HG03520 (cell line): ENCODE measurements at regions not wholly inside any gene's neighbourhood (a gene's known extent, or its start where the extent isn't known, plus 50 kb on each side); places are given as distances from the start of the nearest gene placed in this dataset.
"Not testable (repeated sequence)": the region's sequence is repeated elsewhere in the genome, so short reads cannot be mapped to it uniquely, and the experiment has no call there.

Source experiments
- ATAC-seq: cut with Tn5 transposase; IDR thresholded peaks from one replicate; pipeline ENCODE4 v1.9.1; 2021; ENCODE audit warnings: mild to moderate bottlenecking, moderate library complexity; ENCODE audit not compliant: unreplicated experiment

DNA sequence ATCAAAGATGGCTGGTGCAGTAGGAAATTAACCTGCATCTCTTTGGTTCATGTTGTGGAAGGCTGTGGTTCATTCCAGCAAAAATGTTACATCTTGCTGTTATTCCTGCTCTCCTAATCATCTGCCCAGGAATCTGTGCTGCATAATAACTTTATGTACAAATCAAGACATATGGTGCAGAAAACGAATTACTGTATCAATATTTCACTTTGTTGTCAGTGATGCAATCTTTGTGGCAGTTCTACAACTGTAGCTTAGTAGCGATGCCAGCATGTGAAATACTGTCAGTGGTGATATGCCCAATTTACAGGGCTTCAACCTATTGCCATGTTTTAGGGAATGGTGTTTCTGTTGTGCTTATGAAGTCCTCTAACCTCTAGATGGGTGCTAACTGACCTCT is 1114.7 kb downstream of the SOCS6 start:
- no peak for ATAC-seq

DNA sequence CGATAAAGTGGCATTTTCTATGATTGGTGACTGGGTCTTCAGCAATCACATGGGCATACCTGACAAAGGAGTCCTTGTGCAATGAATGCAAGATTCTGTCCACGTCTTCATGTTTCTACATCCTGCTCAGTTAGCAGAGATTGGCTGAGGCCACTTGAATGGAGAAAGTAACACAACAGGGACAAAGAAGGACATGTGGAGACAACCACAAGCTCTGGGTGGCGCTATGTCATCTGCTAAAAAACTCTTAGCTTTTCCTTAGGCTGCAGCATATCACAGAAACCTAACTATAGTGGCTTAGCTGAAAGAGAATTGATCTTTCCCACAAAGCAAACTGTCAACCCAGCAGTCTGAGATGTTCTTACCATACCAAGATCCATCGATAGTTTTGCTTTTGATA is 1109.7 kb downstream of the SOCS6 start:
- ATAC-seq: no peak

DNA sequence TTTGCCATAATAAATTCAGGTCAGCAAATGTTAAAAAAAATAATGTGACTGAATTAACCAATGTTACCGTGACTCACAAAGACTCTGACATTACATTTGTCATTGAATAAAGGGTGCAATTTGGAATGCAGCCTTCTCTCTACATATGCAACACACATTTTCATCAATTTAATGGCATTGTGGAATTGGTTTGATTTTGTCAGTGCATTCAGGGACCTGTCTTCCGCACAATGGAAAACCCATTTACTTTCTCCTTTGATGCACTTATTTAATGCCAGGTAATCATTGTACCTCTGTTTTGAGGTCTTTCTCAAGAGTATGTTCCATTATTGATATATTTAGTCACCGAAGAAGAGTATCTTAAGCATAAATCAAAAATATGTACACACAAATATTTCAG is 1099.3 kb downstream of the SOCS6 start:
- no peak for ATAC-seq

DNA sequence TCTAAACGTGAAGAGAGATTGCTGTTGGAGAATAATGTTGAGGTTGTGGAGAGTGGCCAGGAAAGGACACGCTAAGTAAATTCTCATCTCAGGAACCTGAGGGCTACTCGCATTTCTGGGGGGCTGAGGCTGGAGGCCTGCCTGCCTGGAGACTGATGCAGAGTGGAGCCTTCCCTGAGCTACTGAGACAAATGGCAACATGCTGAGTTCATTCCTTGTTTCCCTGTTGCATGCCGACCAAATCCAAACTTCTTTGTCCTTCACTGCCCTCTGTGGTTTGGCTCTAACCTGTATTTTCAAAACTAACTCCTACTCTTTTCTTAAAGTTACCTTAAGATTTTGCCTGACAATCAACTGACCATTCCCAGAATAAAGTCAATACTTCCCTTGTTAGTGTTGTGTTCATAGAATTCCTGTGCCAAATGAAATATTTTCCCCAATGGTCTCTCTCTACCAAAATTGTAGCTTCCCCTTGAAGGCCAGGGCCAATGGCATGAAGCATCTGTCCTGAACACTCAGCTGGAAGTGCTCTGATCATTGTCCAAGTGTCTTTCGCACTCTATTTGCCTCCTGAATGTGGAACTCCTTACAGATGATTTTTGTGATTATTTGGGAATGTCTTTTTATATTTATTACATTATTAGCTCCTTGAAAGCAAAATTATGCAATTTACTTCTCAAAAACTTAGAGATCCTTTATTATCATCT is 1085.6 kb downstream of the SOCS6 start:
- ATAC-seq: no peak

DNA sequence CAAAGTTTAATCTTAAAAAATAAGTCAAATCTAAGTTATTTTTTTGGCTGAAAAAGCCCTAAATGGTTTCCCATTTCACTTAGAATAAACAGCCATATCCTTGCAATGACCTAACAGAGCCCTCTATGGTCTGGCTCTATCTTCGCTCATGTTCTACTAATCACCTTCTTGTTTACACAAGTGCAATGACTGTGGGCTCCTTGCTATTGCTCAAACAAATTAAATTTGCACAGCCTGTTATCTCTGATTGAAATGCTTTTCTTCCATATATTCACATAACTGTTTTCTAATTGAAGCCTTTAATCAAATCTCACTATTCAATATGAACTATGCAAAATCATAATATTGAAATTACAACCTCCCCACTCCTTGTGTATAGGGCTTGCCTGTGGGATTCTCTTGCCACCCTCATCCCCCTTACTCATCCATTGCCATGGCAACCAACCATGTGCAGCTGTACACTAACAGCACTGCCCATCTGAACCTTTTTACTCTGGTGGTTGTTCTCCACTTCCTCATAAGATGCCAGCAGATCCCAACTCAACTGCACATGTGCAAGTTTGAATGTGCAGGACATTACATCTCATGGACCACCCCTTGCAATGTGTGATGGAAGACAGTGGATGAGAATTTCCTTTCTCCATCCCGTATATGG is 1083.2 kb downstream of the SOCS6 start:
- ATAC-seq: no peak

DNA sequence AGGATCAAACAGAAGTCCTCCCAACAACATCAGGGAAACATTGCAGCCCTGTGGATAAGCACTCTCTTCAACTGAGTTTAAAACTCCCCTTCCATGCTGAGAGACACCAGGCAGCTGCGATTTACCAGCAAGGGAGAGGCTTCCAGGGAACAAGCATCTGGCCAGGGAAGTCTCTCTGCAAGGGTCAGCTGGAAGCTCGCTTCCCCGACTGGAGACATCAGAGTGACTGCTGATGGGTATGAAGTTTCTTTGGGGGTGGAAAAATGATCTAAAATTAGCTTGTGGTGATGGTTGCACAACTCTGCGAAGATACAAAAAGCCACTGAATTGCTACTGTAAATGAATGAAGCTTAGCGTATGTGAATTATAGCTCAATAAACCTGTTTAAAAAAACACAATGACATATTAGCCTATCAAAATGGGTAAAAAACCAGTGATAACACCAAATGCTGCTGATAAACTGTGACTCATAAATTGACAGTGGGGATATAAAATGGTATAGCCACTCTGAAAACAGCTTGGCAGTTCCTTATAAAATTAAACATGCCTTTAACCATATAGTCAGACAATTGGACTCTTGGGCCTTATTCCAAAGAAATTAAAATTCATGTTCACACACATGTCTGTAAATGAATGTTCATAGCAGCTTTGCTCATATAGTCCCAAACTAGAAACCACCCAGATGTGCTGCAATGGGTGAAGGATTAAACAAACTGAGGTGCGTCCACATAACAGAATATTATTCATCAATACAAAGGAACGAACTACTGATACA is 1082.0 kb downstream of the SOCS6 start:
- ATAC-seq: no peak

DNA sequence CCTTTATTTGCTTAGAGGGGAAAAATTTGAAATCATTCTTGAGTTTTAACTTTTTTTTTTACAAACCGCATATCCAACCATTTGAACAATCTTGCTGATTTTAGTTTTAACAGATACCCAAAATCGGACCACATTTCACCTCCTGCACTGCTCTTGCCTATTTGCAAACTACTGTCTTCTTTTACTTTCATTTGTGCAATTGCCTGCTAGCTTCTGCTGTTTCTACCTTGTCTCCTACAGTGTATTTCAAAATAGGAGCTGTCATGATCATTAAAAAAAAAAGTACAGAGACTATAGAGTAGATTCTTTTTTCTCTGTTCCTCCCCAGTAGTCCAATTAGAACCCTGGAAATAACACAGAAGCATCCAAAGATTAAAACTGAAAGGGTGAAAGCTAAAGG is 1081.2 kb downstream of the SOCS6 start:
- ATAC-seq: no peak

DNA sequence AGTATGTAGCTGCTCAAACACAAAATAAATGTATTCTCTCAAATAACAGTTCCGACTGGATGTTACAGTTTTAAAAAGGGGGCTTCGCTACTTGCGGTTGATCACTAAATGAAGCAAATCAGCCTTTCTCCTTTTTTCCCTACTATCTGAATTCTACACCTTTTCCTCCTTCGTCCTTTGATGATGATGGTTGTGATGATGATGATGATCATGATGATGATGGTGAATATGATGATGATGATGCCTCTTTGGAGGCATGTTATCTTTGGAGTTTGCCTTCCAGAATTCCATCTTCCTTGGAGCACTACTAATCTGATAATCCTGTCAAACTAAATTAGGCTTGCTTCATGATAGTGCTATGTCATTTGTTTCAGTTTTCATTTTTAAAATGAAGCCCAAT is 1073.3 kb downstream of the SOCS6 start:
- no peak for ATAC-seq

DNA sequence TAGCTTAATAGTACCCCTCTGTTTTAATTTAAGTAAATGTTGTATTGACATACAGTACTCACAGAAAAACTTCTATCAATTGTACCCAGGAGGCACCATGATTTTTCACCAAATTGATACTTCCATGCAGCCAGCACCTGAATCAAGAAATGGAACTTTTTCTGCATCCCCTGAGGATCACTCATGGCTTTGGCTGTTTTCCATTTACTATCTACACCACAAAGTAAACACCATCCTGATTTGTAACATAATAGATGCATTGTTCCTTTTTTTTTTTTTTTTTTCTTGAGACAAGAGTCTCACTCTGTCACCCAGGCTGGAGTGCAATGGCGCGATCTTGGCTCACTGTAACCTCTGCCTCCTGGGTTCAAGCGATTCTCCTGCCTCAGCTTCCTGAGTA is 1066.8 kb downstream of the SOCS6 start:
- not testable (repeated sequence) for ATAC-seq

DNA sequence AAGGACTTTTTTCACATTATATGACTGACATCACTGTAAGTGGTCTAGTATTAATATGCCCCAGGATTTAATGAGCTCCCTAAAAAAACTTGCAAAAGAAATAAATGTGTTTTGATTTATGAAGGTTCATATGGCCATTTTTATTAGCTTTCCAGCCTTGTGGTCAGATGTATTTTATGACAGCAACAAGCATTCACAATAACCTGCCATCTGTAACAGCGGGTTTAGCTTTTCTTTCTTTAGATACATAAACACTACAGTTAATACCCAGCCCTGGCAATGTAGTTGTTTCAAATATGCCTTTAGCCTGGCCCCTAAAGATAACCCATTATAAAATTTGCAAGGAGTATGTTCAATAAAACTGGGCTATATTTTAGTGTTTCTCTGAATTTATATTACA is 1063.8 kb downstream of the SOCS6 start:
- no peak for ATAC-seq

DNA sequence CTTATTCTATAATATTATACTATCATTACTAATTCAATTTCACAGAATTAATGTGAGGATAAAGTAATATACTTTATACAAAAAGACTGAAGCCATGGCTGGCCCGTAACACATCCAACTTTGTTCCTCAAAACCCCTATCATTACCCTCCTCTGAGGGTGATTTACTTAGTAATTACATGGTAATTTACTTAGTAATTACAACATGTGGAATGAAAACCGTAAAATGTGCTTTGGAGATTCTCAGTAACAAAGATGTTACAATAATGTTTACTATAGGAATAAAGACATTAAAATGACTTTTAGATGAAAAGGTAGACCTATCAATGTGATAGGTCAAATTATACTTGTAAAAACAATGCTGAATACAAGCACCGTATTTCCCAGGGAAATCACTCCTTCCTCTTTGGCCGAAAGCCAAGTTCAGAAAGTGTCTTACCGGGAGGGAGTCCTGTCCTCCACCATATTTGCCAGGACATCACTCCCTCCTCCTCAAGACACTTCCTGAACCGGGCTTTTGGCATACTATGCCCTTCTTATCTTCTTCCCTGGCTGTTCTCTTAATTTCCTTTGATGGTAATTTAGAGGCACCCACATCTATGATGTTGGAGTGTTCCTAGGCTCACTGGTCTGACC is 1047.8 kb downstream of the SOCS6 start:
- no peak for ATAC-seq

DNA sequence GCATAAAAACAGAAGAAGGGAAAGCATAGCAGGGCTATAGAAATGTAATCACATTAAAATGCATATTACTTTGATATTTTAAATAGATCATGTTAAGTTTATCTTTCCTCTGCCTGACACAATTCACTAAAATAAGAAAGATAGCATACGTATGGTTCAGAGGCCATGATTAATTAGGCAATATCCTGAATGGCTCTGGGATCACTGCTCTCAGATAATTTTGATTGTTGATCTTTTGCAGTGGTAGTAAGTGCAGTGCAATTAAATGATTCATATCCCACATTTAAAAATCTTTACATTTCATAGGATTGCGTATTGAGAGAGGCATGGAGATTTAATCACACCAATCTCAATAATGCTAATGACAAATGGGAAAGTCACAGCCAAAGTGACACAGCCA is 1040.7 kb downstream of the SOCS6 start:
- no peak for ATAC-seq

DNA sequence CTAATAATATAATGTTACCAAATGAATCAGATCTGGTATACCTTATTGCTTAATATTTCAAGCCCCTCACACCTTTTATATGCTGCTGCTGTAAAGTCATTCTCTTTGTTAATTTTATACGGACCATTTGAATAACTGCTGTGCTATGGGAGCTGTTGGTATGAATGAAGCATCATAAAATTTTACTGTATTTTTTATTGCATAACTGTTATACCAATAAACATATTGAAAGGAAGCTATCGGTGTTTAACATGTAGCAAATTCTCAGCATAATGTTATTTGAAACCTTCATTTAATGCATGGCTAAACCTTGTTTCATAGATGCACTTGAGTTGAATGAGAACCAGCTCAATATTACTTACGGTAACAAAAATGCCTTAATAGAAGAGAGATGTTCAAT is 1040.3 kb downstream of the SOCS6 start:
- ATAC-seq: no peak

DNA sequence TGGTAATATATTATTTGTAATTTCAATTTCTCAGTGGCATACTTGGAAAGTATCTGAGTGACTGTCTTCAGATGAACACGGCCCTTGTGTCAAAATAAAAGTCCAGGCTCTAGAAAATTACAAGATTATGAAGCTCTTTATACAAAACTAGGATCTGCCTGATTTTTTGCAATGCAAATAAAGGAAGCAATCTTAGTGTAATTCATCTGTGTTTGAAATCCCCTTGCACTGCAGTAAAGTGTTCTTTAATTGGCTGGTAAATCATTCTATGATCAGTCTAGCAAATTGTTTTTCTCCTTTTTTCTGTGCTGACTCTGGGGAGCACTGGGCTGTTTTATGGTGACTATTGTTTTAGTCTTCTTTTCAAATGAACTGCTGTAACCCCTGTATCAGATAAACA is 1039.0 kb downstream of the SOCS6 start:
- ATAC-seq: no peak

DNA sequence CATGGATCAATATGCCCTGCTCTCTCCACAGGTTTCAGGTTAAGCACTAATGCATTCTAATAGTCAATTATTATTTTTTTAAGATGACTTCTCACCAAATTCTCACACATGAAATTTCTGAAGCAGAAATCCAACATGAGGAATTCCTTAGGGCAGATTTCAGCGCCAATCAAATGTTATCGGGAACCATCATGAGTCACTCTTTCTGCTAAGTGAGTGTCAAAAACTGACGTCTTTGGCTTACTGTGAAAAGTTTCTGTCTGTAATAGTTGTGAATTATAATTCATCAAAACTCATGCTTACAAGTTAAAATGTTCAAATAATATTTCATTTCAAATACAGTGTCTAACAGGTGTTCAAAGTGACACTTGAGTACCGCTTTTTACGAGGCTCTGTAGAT is 1038.6 kb downstream of the SOCS6 start:
- no peak for ATAC-seq

DNA sequence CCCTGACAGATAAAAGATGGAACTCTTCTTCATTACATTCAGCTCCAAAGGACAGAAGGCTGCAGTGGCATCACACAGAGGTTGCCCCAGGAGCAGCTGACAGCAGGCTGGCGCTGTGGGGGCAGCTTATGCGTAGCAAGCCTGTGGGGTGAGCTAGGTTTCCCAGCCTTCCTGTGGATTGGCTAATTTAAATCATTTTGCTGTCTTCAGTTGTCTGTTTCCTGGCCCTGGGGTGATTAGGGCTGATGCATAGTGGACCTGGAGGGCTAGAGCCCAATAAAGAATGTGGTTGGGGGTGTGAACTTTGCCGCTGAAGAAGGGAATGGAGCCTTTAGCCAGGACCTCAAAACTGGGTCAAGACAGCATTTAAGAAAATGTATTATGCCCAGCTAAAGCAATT is 1038.0 kb downstream of the SOCS6 start:
- no peak for ATAC-seq

DNA sequence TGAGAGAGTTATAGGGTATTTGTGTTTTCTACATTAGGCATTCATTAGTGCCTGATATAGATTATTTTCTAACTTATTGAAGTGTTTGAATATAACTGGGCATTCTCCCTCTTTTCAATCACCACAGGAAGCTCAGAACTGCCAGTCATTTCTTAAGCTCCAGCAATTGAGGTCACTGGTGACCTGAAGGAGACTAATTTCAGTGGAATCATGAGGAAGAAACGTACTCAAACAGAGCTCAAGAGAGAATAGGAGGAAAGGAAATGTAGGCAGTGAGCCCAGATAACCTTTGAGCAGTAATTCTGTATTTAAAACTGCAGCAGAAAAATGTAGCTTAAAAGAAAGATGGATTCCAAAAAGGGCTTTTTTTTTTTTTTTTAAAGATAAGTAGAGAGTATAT is 1035.5 kb downstream of the SOCS6 start:
- ATAC-seq: no peak

DNA sequence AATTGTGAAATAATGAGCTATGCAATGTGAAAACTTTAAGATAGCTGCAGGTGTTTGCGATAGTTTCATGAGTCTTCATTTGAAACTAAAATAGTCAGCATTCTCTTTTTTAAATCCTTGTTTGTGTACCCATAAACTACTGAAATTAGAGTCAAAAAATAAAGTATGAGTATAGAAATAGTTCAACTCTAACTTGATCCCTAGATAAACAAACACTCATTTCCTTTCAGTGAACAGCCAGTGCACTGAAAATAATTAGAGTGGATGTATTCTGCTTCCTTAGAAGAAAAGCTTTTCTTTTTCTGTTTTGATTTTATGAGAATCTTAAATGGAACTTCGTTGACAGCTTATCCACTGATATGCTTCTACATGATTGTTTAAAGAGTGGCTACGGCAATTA is 1033.4 kb downstream of the SOCS6 start:
- no peak for ATAC-seq

DNA sequence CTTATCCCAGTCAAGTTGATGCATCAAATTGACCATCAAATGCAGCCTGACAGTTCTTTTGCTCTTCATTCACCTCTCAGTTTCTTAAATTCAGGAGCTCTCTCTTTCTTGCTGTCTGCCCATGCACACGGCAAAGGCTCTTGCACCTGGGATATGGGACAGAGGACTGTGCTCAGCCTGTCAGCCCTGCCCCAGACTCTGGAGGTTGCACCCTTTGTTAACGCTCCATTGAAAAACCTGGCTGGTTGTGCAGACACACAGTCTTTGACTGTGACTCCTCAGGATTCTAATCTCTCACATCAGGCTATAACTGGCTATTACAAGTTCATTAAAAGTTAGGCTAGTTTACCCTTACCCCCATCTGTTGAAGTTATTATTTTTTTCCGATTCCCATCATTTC is 1032.5 kb downstream of the SOCS6 start:
- no peak for ATAC-seq

DNA sequence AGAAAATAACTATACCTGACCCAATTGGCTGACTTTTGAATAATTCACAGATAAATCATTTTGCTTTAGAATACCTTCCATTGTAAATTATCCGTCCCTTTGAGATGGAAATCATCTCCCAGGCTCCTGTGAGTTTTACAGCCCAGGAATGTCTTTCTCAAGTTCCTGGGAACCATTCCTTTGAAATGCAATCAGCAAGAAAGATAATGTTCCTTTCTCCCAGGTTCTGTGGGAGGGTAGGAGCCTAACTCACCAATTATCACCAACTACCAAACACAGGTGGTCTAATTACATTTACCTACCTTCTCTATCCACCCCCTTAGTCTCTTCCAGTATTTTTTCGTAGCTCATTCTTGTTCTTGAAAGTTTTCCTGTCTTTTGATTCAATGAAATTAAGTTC is 1016.0 kb downstream of the SOCS6 start:
- ATAC-seq: no peak

DNA sequence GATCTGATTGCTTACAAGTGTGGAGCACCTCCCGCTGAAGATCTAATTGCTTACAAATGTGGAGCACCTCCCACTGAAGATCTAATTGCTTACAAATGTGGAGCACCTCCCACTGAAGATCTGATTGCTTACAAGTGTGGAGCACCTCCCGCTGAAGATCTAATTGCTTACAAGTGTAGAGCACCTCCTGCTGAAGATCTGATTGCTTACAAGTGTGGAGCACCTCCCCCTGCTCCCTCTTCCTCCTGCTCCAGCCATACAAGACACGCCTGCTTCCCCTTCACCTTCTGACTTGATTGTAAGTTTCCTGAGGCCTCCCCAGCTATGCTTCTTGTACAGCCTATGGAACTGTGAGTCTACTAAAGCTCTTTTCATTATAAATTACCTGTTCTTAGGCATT is 1014.9 kb downstream of the SOCS6 start:
- ATAC-seq: not testable (repeated sequence)

DNA sequence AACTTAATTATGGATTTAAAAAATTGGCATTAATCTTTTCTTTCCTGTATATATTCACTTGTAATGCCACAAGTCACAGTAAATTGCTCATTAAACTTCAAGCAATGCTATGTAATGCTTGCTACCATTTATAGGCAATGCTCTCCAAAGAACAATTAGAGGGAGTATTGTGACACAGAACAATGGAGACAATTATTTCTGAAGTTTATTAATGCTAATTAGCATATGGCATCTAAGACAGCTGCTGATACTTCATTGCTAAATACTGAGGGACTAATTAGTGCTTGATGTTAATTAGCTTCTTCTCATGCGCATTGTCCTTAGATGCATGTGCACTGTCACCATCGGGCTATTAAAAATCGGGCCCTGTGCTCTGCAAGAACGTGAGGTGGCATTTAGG is 1012.8 kb downstream of the SOCS6 start:
- no peak for ATAC-seq
